NB4 (cell line): ENCODE measurements at regions not wholly inside any gene's neighbourhood (a gene's known extent, or its start where the extent isn't known, plus 50 kb on each side); places are given as distances from the start of the nearest gene placed in this dataset.
"Not testable (repeated sequence)": the region's sequence is repeated elsewhere in the genome, so short reads cannot be mapped to it uniquely, and the experiment has no call there.

Experiments
- DNase-seq: peaks from one replicate; pipeline ENCODE4 v3.0.0; 2010; ENCODE audit warnings: low read depth
- H3K4me3 ChIP-seq: one replicate; pipeline ENCODE4 v1.5.1; 2011; ENCODE audit warnings: mild to moderate bottlenecking, low read depth, low read length, moderate library complexity
- CTCF ChIP-seq: IDR thresholded peaks from one replicate; pipeline ENCODE4 v1.5.1; 2012; ENCODE audit warnings: low read depth, low read length
- MYC ChIP-seq: IDR thresholded peaks from 2 replicates; pipeline ENCODE4 v1.6.1; 2011; ENCODE audit warnings: low read depth, low read length
- POLR2A ChIP-seq: IDR thresholded peaks from 2 replicates; pipeline ENCODE4 v1.6.1; 2011; ENCODE audit warnings: mild to moderate bottlenecking; ENCODE audit not compliant: insufficient read length; ENCODE audit errors: extremely low read depth
- TF ChIP-seq, protein P1 (sequence below): IDR thresholded peaks from 2 replicates; pipeline ENCODE4 v1.6.1; 2011; ENCODE audit warnings: low read depth, low read length

DNA sequence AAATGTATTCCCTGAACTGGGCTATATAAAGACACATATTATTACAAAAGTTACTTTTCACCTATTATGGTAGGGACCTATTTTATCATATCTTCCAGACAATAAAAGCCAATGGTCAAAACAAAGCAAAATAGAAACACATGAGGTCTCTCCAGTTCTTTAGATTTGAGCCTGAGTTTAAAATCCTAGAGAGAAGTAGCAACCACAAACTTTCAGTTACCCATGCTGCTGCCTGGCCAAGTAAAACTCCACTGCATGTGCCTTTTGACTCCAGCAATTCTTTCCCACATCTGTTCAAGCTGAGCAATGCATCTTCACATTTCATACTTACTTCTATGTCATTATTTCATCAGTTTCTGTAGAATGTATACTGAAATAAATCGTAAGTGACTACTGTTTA is 405.3 kb downstream of the STK39 start:
- TF ChIP-seq MYC (no peak), CTCF (no peak), POLR2A (no peak)
- no peak for DNase-seq
- H3K4me3 ChIP-seq: no peak overlapping the region

- not testable (repeated sequence) for H3K4me3 ChIP-seq, DNase-seq
Measured at GRCh38 chr2:167835290-167835689, 412.1 kb downstream of the STK39 start.

DNA sequence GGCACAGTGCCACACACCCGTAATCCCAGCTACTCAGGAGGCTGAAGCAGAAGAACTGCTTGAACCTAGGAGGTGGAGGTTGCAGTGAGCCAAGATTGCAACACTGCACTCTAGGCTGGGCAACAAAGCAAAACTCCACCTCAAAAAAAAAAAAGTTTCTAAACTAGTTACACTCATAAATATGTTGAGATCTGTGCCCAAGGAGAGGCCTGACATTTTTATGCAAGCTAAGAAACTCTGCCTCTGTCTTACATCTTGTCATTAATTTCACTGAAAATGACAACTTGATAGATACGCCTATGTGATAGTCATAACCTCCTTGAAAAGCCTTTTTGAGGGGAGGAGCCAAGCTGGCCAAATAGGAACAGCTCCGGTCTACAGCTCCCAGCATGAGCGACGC is 412.7 kb downstream of the STK39 start:
- DNase-seq: no peak
- no peak overlapping the region for H3K4me3 ChIP-seq
- TF ChIP-seq CTCF: no peak
- TF ChIP-seq, protein P1, sequence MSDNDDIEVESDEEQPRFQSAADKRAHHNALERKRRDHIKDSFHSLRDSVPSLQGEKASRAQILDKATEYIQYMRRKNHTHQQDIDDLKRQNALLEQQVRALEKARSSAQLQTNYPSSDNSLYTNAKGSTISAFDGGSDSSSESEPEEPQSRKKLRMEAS: no peak
- no peak for TF ChIP-seq POLR2A
- no peak for TF ChIP-seq MYC

GRCh38 chr2:167833294-167833693 is 414.1 kb downstream of the STK39 start:
- no peak overlapping the region for H3K4me3 ChIP-seq
- TF ChIP-seq, protein P1: no peak
- no peak for TF ChIP-seq MYC
- TF ChIP-seq POLR2A: no peak
- TF ChIP-seq CTCF: no peak
- no peak for DNase-seq

- no peak for DNase-seq
- no peak for TF ChIP-seq MYC
- TF ChIP-seq, protein P1: no peak
- TF ChIP-seq POLR2A: no peak
- no peak for TF ChIP-seq CTCF
- no peak overlapping the region for H3K4me3 ChIP-seq
Measured at GRCh38 chr2:167832868-167833287, 414.5 kb downstream of the STK39 start.

DNA sequence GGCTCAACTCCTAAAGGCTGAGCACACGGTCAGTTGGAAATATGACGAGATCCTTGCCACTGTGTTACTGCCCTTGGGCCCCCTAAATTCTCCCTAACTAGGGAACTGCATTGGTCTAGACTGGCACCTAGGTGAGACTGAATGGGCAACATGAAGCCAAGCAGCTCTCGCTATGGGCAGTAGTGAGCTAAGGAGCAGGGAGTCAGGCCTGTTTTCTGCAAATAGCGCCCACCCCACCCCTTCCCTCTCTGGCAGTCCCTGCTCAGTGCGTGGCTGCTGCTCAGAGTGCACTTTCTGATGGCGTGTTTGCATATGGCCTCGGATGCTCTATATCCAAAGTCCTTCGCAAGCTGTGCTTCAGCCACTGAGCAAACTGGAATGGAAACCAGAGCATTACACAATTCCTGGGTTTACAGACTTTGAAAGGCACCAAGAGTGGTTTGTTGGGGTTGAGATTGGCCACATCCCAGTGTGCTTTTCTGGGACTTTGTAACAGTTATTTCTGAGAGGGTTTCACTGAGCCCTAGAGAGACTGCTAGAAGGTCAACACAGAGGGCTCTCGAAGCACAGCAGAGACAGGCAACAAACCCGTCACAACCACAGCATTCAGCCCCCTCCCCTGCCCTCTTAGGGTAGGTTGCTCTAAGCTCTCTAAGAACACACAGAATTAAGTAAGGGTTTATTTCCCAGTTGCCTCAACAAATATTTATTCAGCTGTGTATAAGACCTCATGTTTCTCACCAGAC is 419.9 kb downstream of the STK39 start:
- TF ChIP-seq, protein P1: no peak
- TF ChIP-seq POLR2A (no peak), MYC (no peak), CTCF (no peak)
- DNase-seq: no peak
- H3K4me3 ChIP-seq: no peak overlapping the region
